HCT116 (cell line): ENCODE measurements at regions not wholly inside any gene's neighbourhood (a gene's known extent, or its start where the extent isn't known, plus 50 kb on each side); places are given as distances from the start of the nearest gene placed in this dataset.

Experiments
- ATAC-seq: fragments of 200-7000 bp; cut with Tn5 transposase; 2 replicates; pipeline ENCODE4 v1.9.1; 2020; ENCODE audit warnings: mild to moderate bottlenecking, moderate library complexity
- BruUV-seq: library from RNA; stranded (reverse); fragments of 400-500 nt; replicated peaks from 2 replicates; lab custom pipeline; 2021; lab: Mats Ljungman, UMichigan
- CTCF ChIA-PET: fragments of 300-600 bp; sonication (Branson Sonifier 250); formaldehyde crosslinking; loops from one replicate; lab custom pipeline; 2021; ENCODE audit warnings: antibody characterized with exemption; lab: Charles Lee
- POLR2A ChIA-PET: fragments of 300-600, 350-600 bp; sonication (Branson Sonifier 250); formaldehyde crosslinking; loops from one replicate; lab custom pipeline; 2021; ENCODE audit warnings: antibody characterized with exemption; lab: Charles Lee
- RAD21 ChIA-PET, 2 experiments: fragments of 300-600 bp; sonication (Branson Sonifier 250); formaldehyde crosslinking; loops; one replicate each; lab custom pipeline; 2023; ENCODE audit warnings: low total read pairs in 2 of 2; ENCODE audit not compliant: uncharacterized antibody in 2 of 2, unreplicated experiment in 2 of 2, low non-redundant PET in 1 of 2; lab: Charles Lee
- DNase-seq: peaks from one replicate; pipeline ENCODE4 v3.0.0-alpha.2; 2010; ENCODE audit warnings: low read depth, low spot score
- H2AFZ ChIP-seq: fragments of 200-600 bp; shearing (Covaris generic), sonication (generic); 2 replicates; pipeline ENCODE4 v1.6.1; 2017; ENCODE audit warnings: low read depth, mixed run types, mixed read lengths, antibody characterized with exemption, low read length; ENCODE audit not compliant: poor library complexity, severe bottlenecking
- H3K27ac ChIP-seq: 2 replicates; pipeline ENCODE4 v1.5.1; 2012; ENCODE audit warnings: low read depth, low read length
- H3K27me3 ChIP-seq: fragments of 200-600 bp; sonication (generic); 2 replicates; pipeline ENCODE4 v1.6.1; 2016; ENCODE audit warnings: mixed run types, low read length, mixed read lengths; ENCODE audit not compliant: insufficient read depth
- H3K36me3 ChIP-seq, 2 experiments: fragments of 200-500 bp in 1 of 2; fragments of 200-600 bp in 1 of 2; sonication (Bioruptor generic) in 1 of 2; sonication (generic) in 1 of 2; 2 replicates each; pipeline versions ENCODE4 v1.5.1 to v1.6.1; 2014 to 2016; ENCODE audit warnings: low read length in 2 of 2, inconsistent platforms in 1 of 2, mixed read lengths in 1 of 2, mixed run types in 1 of 2; ENCODE audit not compliant: insufficient read depth in 2 of 2, control insufficient read depth in 1 of 2
- H3K4me1 ChIP-seq, 2 experiments: fragments of 200-600 bp in 1 of 2; sonication (generic) in 1 of 2; 2 replicates each; pipeline versions ENCODE4 v1.5.1 to v1.6.1; 2012 to 2017; ENCODE audit warnings: low read length in 2 of 2, inconsistent platforms in 1 of 2, mild to moderate bottlenecking in 1 of 2, mixed read lengths in 1 of 2, mixed run types in 1 of 2, moderate library complexity in 1 of 2; ENCODE audit not compliant: insufficient read depth in 2 of 2, control insufficient read depth in 1 of 2
- H3K4me2 ChIP-seq: fragments of 200-600 bp; sonication (generic); 2 replicates; pipeline ENCODE4 v1.6.1; 2017; ENCODE audit warnings: mixed run types, low read length, mixed read lengths
- H3K4me3 ChIP-seq, 2 experiments: fragments of 200-600 bp in 1 of 2; sonication (generic) in 1 of 2; replicated peaks in 1 of 2; 2 replicates each; pipeline ENCODE4 v1.5.1; 2011 to 2016; ENCODE audit warnings: low read length in 2 of 2, control low read depth in 1 of 2, low read depth in 1 of 2, mild to moderate bottlenecking in 1 of 2, mixed read lengths in 1 of 2, mixed run types in 1 of 2
- H3K79me2 ChIP-seq: fragments of 200-600 bp; sonication (generic); 2 replicates; pipeline ENCODE4 v1.6.1; 2017; ENCODE audit warnings: mild to moderate bottlenecking, mixed run types, low read length, moderate library complexity, mixed read lengths; ENCODE audit not compliant: insufficient read depth
- H3K9ac ChIP-seq: fragments of 200-600 bp; sonication (generic); 2 replicates; pipeline ENCODE4 v1.6.1; 2016; ENCODE audit warnings: low read length, mixed read lengths
- H3K9me2 ChIP-seq: fragments of 200-600 bp; sonication (generic), shearing (Covaris generic); 2 replicates; pipeline ENCODE4 v1.6.1; 2017; ENCODE audit warnings: mixed run types, mild to moderate bottlenecking, moderate library complexity; ENCODE audit not compliant: insufficient read depth
- H3K9me3 ChIP-seq, 2 experiments: fragments of 200-500 bp in 1 of 2; fragments of 200-600 bp in 1 of 2; sonication (Bioruptor generic) in 1 of 2; sonication (generic) in 1 of 2; 2 replicates each; pipeline ENCODE4 v1.6.1; 2014 to 2017; ENCODE audit warnings: low read length in 2 of 2, mixed read lengths in 2 of 2, inconsistent platforms in 1 of 2, low read depth in 1 of 2, mild to moderate bottlenecking in 1 of 2, mixed run types in 1 of 2, moderate library complexity in 1 of 2; ENCODE audit not compliant: control insufficient read depth in 1 of 2, insufficient read depth in 1 of 2
- H4K20me1 ChIP-seq: fragments of 200-600 bp; sonication (generic), shearing (Covaris generic); 2 replicates; pipeline ENCODE4 v1.6.1; 2017; ENCODE audit warnings: mixed run types, mild to moderate bottlenecking, moderate library complexity; ENCODE audit not compliant: insufficient read depth
- ATF3 ChIP-seq: IDR thresholded peaks from 2 replicates; pipeline ENCODE4 v1.6.1; 2012
- CBX3 ChIP-seq: IDR thresholded peaks from 2 replicates; pipeline ENCODE4 v1.6.1; 2012; ENCODE audit warnings: low read depth
- CEBPB ChIP-seq: IDR thresholded peaks from 2 replicates; pipeline ENCODE4 v1.6.1; 2012; ENCODE audit warnings: low read depth
- CTCF ChIP-seq, 3 experiments: fragments of 200-600 bp in 1 of 3; sonication (generic) in 1 of 3; IDR thresholded peaks in 2 of 3; conservative IDR thresholded peaks in 1 of 3; 2 replicates each; pipeline ENCODE4 v1.5.1; 2012 to 2017; ENCODE audit warnings: low read depth in 2 of 3, low read length in 2 of 3, antibody characterized with exemption in 1 of 3, borderline replicate concordance in 1 of 3, control low read depth in 1 of 3, mild to moderate bottlenecking in 1 of 3, mixed read lengths in 1 of 3, mixed run types in 1 of 3, moderate library complexity in 1 of 3; ENCODE audit not compliant: insufficient read depth in 1 of 3
- ELF1 ChIP-seq: IDR thresholded peaks from 2 replicates; pipeline ENCODE4 v1.6.1; 2012; ENCODE audit warnings: low read depth, borderline replicate concordance
- EZH2 ChIP-seq: fragments of 200-600 bp; sonication (generic); IDR thresholded peaks from 2 replicates; pipeline ENCODE4 v1.6.1; 2017; ENCODE audit warnings: antibody characterized with exemption, mixed run types
- JUND ChIP-seq: IDR thresholded peaks from 2 replicates; pipeline ENCODE4 v1.6.1; 2012
- RAD21 ChIP-seq: IDR thresholded peaks from 2 replicates; pipeline ENCODE4 v1.6.1; 2012; ENCODE audit warnings: low read depth, mild to moderate bottlenecking
- REST ChIP-seq: IDR thresholded peaks from 2 replicates; pipeline ENCODE4 v1.6.1; 2012; ENCODE audit warnings: low read depth
- ZBTB33 ChIP-seq: IDR thresholded peaks from 2 replicates; pipeline ENCODE4 v1.6.1; 2011; ENCODE audit warnings: mild to moderate bottlenecking, low read length, moderate library complexity; ENCODE audit not compliant: insufficient replicate concordance; ENCODE audit errors: extremely low read depth
- ZFX ChIP-seq: fragments of 450-650 bp; IDR thresholded peaks from 2 replicates; pipeline ENCODE4 v1.6.1; 2017
- ZNF274 ChIP-seq: fragments of 200-500 bp; sonication (Bioruptor generic); IDR thresholded peaks from 2 replicates; pipeline ENCODE4 v1.6.1; 2014; ENCODE audit warnings: mild to moderate bottlenecking, low read depth, low read length, inconsistent platforms
- intact Hi-C: fragments of 100-400 bp; cut with micrococcal nuclease; formaldehyde crosslinking; loops from 2 replicates; pipeline ENCODE4 v1.10.0; 2022

GRCh38 chr12:67750513-67751183, 102.1 kb downstream of the DYRK2 start:
- Histone ChIP-seq H3K27ac (no peak overlapping the region), H3K9ac (no peak overlapping the region), H3K79me2 (no peaks in the 10 kb centered on the region), H2AFZ (no peak overlapping the region), H3K9me3 (no peaks in the 10 kb centered on the region), H3K27me3 (no peaks in the 10 kb centered on the region), H3K4me1 (peaks cover 0 to 30% of the 10 kb centered on the region in 2 experiments; a peak in 2 of 4 replicates), H4K20me1 (no peaks in the 10 kb centered on the region), H3K4me3 (no peak overlapping the region), H3K9me2 (no peaks in the 10 kb centered on the region), H3K36me3 (no peaks in the 10 kb centered on the region), H3K4me2 (no peak overlapping the region)
- ATAC-seq (no peak), DNase-seq (no peak)
- TF ChIP-seq RAD21 (no peak), JUND (no peak)
- BruUV-seq = no TSS peak
- intact Hi-C loops = no loop called here
- RAD21 ChIA-PET = no interaction called here
- CTCF ChIA-PET = no interaction called here
- POLR2A ChIA-PET = no interaction called here

GRCh38 chr12:67751381-67751928, 102.9 kb downstream of the DYRK2 start:
- no peak overlapping the region for H3K4me3 ChIP-seq
- no peaks in the 10 kb centered on the region for H3K9me2 ChIP-seq
- no peak for DNase-seq
- peaks cover 0 to 30% of the 10 kb centered on the region in 2 experiments; a peak in 2 of 4 replicates for H3K4me1 ChIP-seq
- no peak for ATAC-seq
- H3K36me3 ChIP-seq = no peaks in the 10 kb centered on the region
- no peak overlapping the region for H3K4me2 ChIP-seq
- no peak overlapping the region for H3K27ac ChIP-seq
- BruUV-seq = no TSS peak
- ChIA-PET CTCF (no interaction called here), RAD21 (no interaction called here), POLR2A (no interaction called here)
- no peaks in the 10 kb centered on the region for H3K27me3 ChIP-seq
- H4K20me1 ChIP-seq = no peaks in the 10 kb centered on the region
- H3K79me2 ChIP-seq = no peaks in the 10 kb centered on the region
- no peak overlapping the region for H3K9ac ChIP-seq
- intact Hi-C loops = no loop called here
- H3K9me3 ChIP-seq = no peaks in the 10 kb centered on the region
- H2AFZ ChIP-seq = no peak overlapping the region
- TF ChIP-seq CBX3 = no peak
- no peak for TF ChIP-seq CTCF (IDR thresholded peaks at IDR 0.05 in 2 of 3, conservative IDR thresholded peaks at IDR 0.05 in 1 of 3; ENCODE audit: borderline replicate concordance in 1 of 3, insufficient read depth in 1 of 3, low read depth in 2 of 3, low read length in 2 of 3)
- no peak for TF ChIP-seq ZBTB33
- TF ChIP-seq ZFX = no peak
- TF ChIP-seq EZH2 = no peak
- no peak for TF ChIP-seq ELF1
- TF ChIP-seq ATF3 = no peak
- no peak for TF ChIP-seq REST
- no peak for TF ChIP-seq ZNF274
- no peak for TF ChIP-seq CEBPB
